ENCODE measurements at regions not wholly inside any gene's neighbourhood (a gene's known extent, or its start where the extent isn't known, plus 50 kb on each side); places are given as distances from the start of the nearest gene placed in this dataset.
"Not testable (repeated sequence)": the region's sequence is repeated elsewhere in the genome, so short reads cannot be mapped to it uniquely, and the experiment has no call there.

- DNase-seq (ENCODE audit: low read depth): no peak
Observed at GRCh38 chr13:24563087-24563486, 50.5 kb upstream of the PARP4 start.

- DNase-seq (ENCODE audit: low read depth): not testable (repeated sequence)
Observed at GRCh38 chr13:24563971-24564370, 51.4 kb upstream of the PARP4 start.

GRCh38 chr13:24564881-24565280, 52.3 kb upstream of the PARP4 start:
- DNase-seq (ENCODE audit: low read depth): no peak

GRCh38 chr13:24567593-24567992, 55.0 kb upstream of the PARP4 start:
- DNase-seq (ENCODE audit: low read depth): not testable (repeated sequence)

GRCh38 chr13:24574847-24575246, 62.3 kb upstream of the PARP4 start:
- no peak for DNase-seq (ENCODE audit: low read depth)

GRCh38 chr13:24580315-24580714, 67.7 kb upstream of the PARP4 start:
- DNase-seq (ENCODE audit: low read depth): not testable (repeated sequence)

GRCh38 chr13:24581578-24581977, 69.0 kb upstream of the PARP4 start:
- DNase-seq (ENCODE audit: low read depth): not testable (repeated sequence)

- not testable (repeated sequence) for DNase-seq (ENCODE audit: low read depth)
Observed at GRCh38 chr13:24591697-24592096, 79.1 kb upstream of the PARP4 start.

- DNase-seq (ENCODE audit: low read depth): not testable (repeated sequence)
Observed at GRCh38 chr13:24597906-24598670, 82.1 kb upstream of the ATP12A start.

- not testable (repeated sequence) for DNase-seq (ENCODE audit: low read depth)
Observed at GRCh38 chr13:24599019-24599791, 81.0 kb upstream of the ATP12A start.

GRCh38 chr13:24605923-24606372, 74.3 kb upstream of the ATP12A start:
- DNase-seq (ENCODE audit: low read depth): no peak

GRCh38 chr13:24606486-24607170, 73.6 kb upstream of the ATP12A start:
- no peak for DNase-seq (ENCODE audit: low read depth)

- DNase-seq (ENCODE audit: low read depth): no peak
Observed at GRCh38 chr13:24610956-24611355, 69.3 kb upstream of the ATP12A start.

- no peak for DNase-seq (ENCODE audit: low read depth)
Observed at GRCh38 chr13:24612726-24613125, 67.5 kb upstream of the ATP12A start.

GRCh38 chr13:24613128-24613527, 67.1 kb upstream of the ATP12A start:
- DNase-seq (ENCODE audit: low read depth): no peak

- no peak for DNase-seq (ENCODE audit: low read depth)
Observed at GRCh38 chr13:24613755-24614154, 66.5 kb upstream of the ATP12A start.

GRCh38 chr13:24614306-24615080, 65.7 kb upstream of the ATP12A start:
- DNase-seq (ENCODE audit: low read depth): no peak

- no peak for DNase-seq (ENCODE audit: low read depth)
Observed at GRCh38 chr13:24615114-24615513, 65.1 kb upstream of the ATP12A start.

- no peak for DNase-seq (ENCODE audit: low read depth)
Observed at GRCh38 chr13:24615911-24616472, 64.2 kb upstream of the ATP12A start.

GRCh38 chr13:24616514-24616913, 63.7 kb upstream of the ATP12A start:
- no peak for DNase-seq (ENCODE audit: low read depth)

GRCh38 chr13:24617256-24618010, 62.8 kb upstream of the ATP12A start:
- DNase-seq (ENCODE audit: low read depth): no peak
